ENCODE measurements at regions not wholly inside any gene's neighbourhood (a gene's known extent, or its start where the extent isn't known, plus 50 kb on each side); places are given as distances from the start of the nearest gene placed in this dataset.
"Not testable (repeated sequence)": the region's sequence is repeated elsewhere in the genome, so short reads cannot be mapped to it uniquely, and the experiment has no call there.

DNA sequence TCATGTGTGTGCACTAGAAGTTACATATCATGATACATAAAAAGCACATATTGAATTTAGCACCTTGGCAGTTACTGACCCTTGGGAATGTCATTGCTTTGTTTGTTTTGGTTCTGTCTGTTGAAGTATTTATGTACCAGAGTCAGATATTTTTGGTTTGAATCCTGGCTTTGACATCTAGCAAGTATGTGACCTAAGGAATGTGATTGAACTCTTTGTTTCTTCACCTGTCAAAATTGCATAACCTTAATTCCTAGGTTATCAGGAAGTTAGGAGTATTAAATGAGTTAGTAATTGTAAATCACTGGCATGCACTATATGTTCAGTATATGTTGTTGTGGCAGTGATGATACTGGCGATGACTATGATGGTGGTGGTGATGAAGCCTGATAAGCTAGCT is 1003.5 kb upstream of the NRXN1 start:
- Histone ChIP-seq H3K27me3 (ENCODE audit: insufficient read depth, low read length) (no peaks in the 10 kb centered on the region), H3K4me3 (ENCODE audit: low read length) (no peak overlapping the region), H3K9me3 (ENCODE audit: insufficient read depth, low read depth, low read length) (no peaks in the 10 kb centered on the region), H3K9ac (ENCODE audit: low read depth, low read length) (no peak overlapping the region), H3K36me3 (ENCODE audit: insufficient read depth, low read length) (no peaks in the 10 kb centered on the region), H3K4me1 (ENCODE audit: insufficient read depth, low read length) (peaks cover 38% of the 10 kb centered on the region), H3K27ac (ENCODE audit: low read depth, low read length) (no peak overlapping the region; the same call in 1 of the 2 replicates)
- WGBS: 92% methylated on average over 1 of the region's 1 CpG

DNA sequence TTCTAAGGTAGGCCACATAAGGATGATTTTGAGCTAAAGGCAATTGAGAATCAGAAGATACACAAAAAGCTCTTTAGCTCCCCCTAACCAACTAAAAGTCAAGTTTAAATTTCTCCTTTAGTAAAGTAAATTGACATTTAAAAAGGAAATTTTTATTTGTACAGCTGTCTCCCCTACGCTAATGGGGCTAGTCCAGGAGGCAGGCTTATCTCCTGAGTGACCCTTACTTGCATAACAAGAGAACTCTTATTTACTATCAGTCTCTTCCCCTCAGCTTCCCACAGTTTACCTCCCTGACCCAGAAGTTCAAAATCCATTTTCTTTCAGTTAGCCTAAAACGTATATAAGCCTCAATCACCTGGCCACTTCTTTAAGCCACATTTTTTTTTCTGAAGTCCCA is 1002.8 kb upstream of the NRXN1 start:
- Histone ChIP-seq H3K9me3 (ENCODE audit: insufficient read depth, low read depth, low read length) (no peaks in the 10 kb centered on the region), H3K4me3 (ENCODE audit: low read length) (no peak overlapping the region)
- 47% methylated on average over 2 of the region's 2 CpGs for WGBS

DNA sequence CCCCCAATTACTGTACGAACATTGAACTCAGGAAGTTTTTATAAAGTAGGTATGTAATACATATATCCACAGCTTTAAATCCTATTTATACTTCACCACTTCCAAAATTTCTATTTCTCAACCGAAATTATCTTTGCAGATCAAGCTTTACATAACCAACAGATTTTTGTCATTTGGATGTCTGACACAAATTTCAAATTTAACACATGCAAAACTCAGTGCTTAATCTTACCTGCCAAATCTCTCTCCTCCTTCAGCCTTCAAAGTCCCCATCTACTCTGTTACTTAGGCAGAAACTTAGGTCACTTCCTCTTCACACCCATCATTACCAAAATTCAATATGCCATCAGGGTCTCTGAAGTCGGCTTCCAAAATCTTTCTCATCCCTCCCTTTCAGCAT is 990.1 kb upstream of the NRXN1 start:
- 94% methylated on average over 2 of the region's 3 CpGs for WGBS
- no peaks in the 10 kb centered on the region for H3K36me3 ChIP-seq (ENCODE audit: insufficient read depth, low read length)
- no peak overlapping the region for H3K9ac ChIP-seq (ENCODE audit: low read depth, low read length)
- no peak overlapping the region for H3K4me3 ChIP-seq (ENCODE audit: low read length)
- peaks cover 6% of the 10 kb centered on the region for H3K4me1 ChIP-seq (ENCODE audit: insufficient read depth, low read length)
- no peaks in the 10 kb centered on the region for H3K27me3 ChIP-seq (ENCODE audit: insufficient read depth, low read length)
- H3K27ac ChIP-seq (ENCODE audit: low read depth, low read length): no peak overlapping the region
- H3K9me3 ChIP-seq (ENCODE audit: insufficient read depth, low read depth, low read length): no peaks in the 10 kb centered on the region

More for the DNA sequence above, 1002.8 kb upstream of the NRXN1 start:
- no peaks in the 10 kb centered on the region for H3K36me3 ChIP-seq (ENCODE audit: insufficient read depth, low read length)
- peaks cover 38% of the 10 kb centered on the region for H3K4me1 ChIP-seq (ENCODE audit: insufficient read depth, low read length)
- H3K9ac ChIP-seq (ENCODE audit: low read depth, low read length): no peak overlapping the region
- H3K27ac ChIP-seq (ENCODE audit: low read depth, low read length): no peak overlapping the region
- H3K27me3 ChIP-seq (ENCODE audit: insufficient read depth, low read length): no peaks in the 10 kb centered on the region

DNA sequence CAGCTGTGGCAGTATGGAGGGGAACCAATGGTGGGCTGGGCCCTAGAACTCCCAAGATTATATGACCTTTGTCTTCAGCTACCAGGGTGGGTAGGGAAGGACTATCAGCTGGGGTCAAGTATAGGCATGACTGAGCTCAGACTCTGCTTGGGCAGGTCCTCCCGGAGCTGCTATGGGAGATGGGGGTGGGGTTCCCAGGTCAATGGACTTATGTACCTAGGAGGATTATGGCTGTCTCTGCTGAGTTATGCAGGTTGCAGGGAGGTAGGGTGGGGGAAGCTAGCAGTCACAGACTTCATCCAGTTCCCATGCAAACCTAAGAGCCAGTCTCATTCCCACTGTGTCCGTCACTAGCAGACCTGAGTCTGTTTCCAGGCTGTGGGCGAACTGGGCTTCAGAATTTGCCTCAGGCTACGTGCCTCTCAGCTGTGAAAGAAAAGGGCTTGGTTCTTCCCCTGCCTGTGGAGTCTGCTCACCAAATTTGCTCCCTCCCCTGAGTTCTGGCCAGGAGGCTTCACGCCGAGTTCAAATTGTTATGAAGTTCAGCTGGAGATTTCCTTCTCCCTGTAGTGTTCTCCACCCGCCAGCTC is 985.8 kb upstream of the NRXN1 start:
- Histone ChIP-seq H3K4me3 (ENCODE audit: low read length) (no peak overlapping the region), H3K9ac (ENCODE audit: low read depth, low read length) (no peak overlapping the region), H3K27me3 (ENCODE audit: insufficient read depth, low read length) (no peaks in the 10 kb centered on the region), H3K27ac (ENCODE audit: low read depth, low read length) (no peak overlapping the region), H3K36me3 (ENCODE audit: insufficient read depth, low read length) (no peaks in the 10 kb centered on the region), H3K4me1 (ENCODE audit: insufficient read depth, low read length) (peaks cover 6% of the 10 kb centered on the region), H3K9me3 (ENCODE audit: insufficient read depth, low read depth, low read length) (no peaks in the 10 kb centered on the region)
- WGBS: 93% methylated on average over 7 of the region's 7 CpGs

- not testable (repeated sequence) for H3K36me3 ChIP-seq (ENCODE audit: insufficient read depth, low read length); H3K27ac ChIP-seq (ENCODE audit: low read depth, low read length); H3K27me3 ChIP-seq (ENCODE audit: insufficient read depth, low read length); H3K9ac ChIP-seq (ENCODE audit: low read depth, low read length); H3K4me1 ChIP-seq (ENCODE audit: insufficient read depth, low read length); H3K4me3 ChIP-seq (ENCODE audit: low read length); H3K9me3 ChIP-seq (ENCODE audit: insufficient read depth, low read depth, low read length)
- 98% methylated on average over 32 of the region's 32 CpGs for WGBS
These were observed 975.0 kb upstream of the NRXN1 start for GRCh38 chr2:52006821-52007366.

GRCh38 chr2:52000151-52000855 is 968.4 kb upstream of the NRXN1 start:
- no peaks in the 10 kb centered on the region for H3K4me1 ChIP-seq (ENCODE audit: insufficient read depth, low read length)
- no peak overlapping the region for H3K4me3 ChIP-seq (ENCODE audit: low read length)
- no peak overlapping the region for H3K27ac ChIP-seq (ENCODE audit: low read depth, low read length)
- H3K36me3 ChIP-seq (ENCODE audit: insufficient read depth, low read length): no peaks in the 10 kb centered on the region
- WGBS: 100% methylated on average over 1 of the region's 2 CpGs
- H3K9me3 ChIP-seq (ENCODE audit: insufficient read depth, low read depth, low read length): no peaks in the 10 kb centered on the region
- no peak overlapping the region for H3K9ac ChIP-seq (ENCODE audit: low read depth, low read length)
- H3K27me3 ChIP-seq (ENCODE audit: insufficient read depth, low read length): no peaks in the 10 kb centered on the region

DNA sequence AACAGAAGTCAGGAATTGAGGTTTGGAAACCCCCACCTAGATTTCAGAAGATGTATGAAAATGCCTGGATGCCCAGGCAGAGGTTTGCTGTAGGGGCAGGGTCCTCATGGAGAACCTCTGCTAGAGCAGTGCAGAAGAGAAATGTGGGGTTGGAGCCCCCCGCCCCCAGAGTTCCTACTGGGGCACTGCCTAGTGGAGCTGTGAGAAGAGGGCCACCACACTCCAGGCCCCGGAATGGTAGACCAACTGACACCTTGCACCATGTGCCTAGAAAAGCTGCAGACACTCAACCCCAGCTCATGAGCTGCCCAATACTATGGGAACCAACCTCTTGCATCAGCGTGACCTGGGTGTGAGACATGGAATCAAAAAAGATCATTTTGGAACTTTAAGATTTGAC is 967.0 kb upstream of the NRXN1 start:
- H3K4me3 ChIP-seq (ENCODE audit: low read length): no peak overlapping the region
- H3K4me1 ChIP-seq (ENCODE audit: insufficient read depth, low read length): peaks cover 4% of the 10 kb centered on the region; the same call in 1 of the 2 replicates
- H3K36me3 ChIP-seq (ENCODE audit: insufficient read depth, low read length): no peaks in the 10 kb centered on the region
- H3K27ac ChIP-seq (ENCODE audit: low read depth, low read length): no peak overlapping the region
- H3K27me3 ChIP-seq (ENCODE audit: insufficient read depth, low read length): no peaks in the 10 kb centered on the region
- H3K9me3 ChIP-seq (ENCODE audit: insufficient read depth, low read depth, low read length): no peaks in the 10 kb centered on the region
- no peak overlapping the region for H3K9ac ChIP-seq (ENCODE audit: low read depth, low read length)
- WGBS: 96% methylated on average over 3 of the region's 3 CpGs

- no peaks in the 10 kb centered on the region for H3K36me3 ChIP-seq (ENCODE audit: insufficient read depth, low read length)
- no peaks in the 10 kb centered on the region for H3K27me3 ChIP-seq (ENCODE audit: insufficient read depth, low read length)
- no peak overlapping the region for H3K27ac ChIP-seq (ENCODE audit: low read depth, low read length)
- H3K4me3 ChIP-seq (ENCODE audit: low read length): no peak overlapping the region
- 100% methylated on average over 2 of the region's 2 CpGs for WGBS
- H3K4me1 ChIP-seq (ENCODE audit: insufficient read depth, low read length): peaks cover 4% of the 10 kb centered on the region; the same call in 1 of the 2 replicates
- no peaks in the 10 kb centered on the region for H3K9me3 ChIP-seq (ENCODE audit: insufficient read depth, low read depth, low read length)
- no peak overlapping the region for H3K9ac ChIP-seq (ENCODE audit: low read depth, low read length)
These were observed 965.6 kb upstream of the NRXN1 start for GRCh38 chr2:51997571-51997970.

- 69% methylated on average over 1 of the region's 1 CpG for WGBS
- no peaks in the 10 kb centered on the region for H3K9me3 ChIP-seq (ENCODE audit: insufficient read depth, low read depth, low read length)
- no peak overlapping the region; the same call in 1 of the 2 replicates for H3K27ac ChIP-seq (ENCODE audit: low read depth, low read length)
- no peaks in the 10 kb centered on the region for H3K27me3 ChIP-seq (ENCODE audit: insufficient read depth, low read length)
- peaks cover 4% of the 10 kb centered on the region; the same call in 1 of the 2 replicates for H3K4me1 ChIP-seq (ENCODE audit: insufficient read depth, low read length)
- no peaks in the 10 kb centered on the region for H3K36me3 ChIP-seq (ENCODE audit: insufficient read depth, low read length)
- no peak overlapping the region for H3K9ac ChIP-seq (ENCODE audit: low read depth, low read length)
- no peak overlapping the region for H3K4me3 ChIP-seq (ENCODE audit: low read length)
These were observed 963.4 kb upstream of the NRXN1 start for GRCh38 chr2:51995293-51995692.

GRCh38 chr2:51994123-51994763 is 962.3 kb upstream of the NRXN1 start:
- 95% methylated on average over 1 of the region's 1 CpG for WGBS
- H3K27me3 ChIP-seq (ENCODE audit: insufficient read depth, low read length): no peaks in the 10 kb centered on the region
- no peak overlapping the region for H3K27ac ChIP-seq (ENCODE audit: low read depth, low read length)
- no peak overlapping the region for H3K4me3 ChIP-seq (ENCODE audit: low read length)
- H3K36me3 ChIP-seq (ENCODE audit: insufficient read depth, low read length): no peaks in the 10 kb centered on the region
- peaks cover 4% of the 10 kb centered on the region; the same call in 1 of the 2 replicates for H3K4me1 ChIP-seq (ENCODE audit: insufficient read depth, low read length)
- no peaks in the 10 kb centered on the region for H3K9me3 ChIP-seq (ENCODE audit: insufficient read depth, low read depth, low read length)
- no peak overlapping the region for H3K9ac ChIP-seq (ENCODE audit: low read depth, low read length)

- Histone ChIP-seq H3K9ac (ENCODE audit: low read depth, low read length) (no peak overlapping the region), H3K27me3 (ENCODE audit: insufficient read depth, low read length) (no peaks in the 10 kb centered on the region), H3K27ac (ENCODE audit: low read depth, low read length) (no peak overlapping the region), H3K4me3 (ENCODE audit: low read length) (no peak overlapping the region), H3K4me1 (ENCODE audit: insufficient read depth, low read length) (peaks cover 4% of the 10 kb centered on the region; the same call in 1 of the 2 replicates), H3K9me3 (ENCODE audit: insufficient read depth, low read depth, low read length) (no peaks in the 10 kb centered on the region), H3K36me3 (ENCODE audit: insufficient read depth, low read length) (no peaks in the 10 kb centered on the region)
These were observed 958.8 kb upstream of the NRXN1 start for GRCh38 chr2:51990684-51991083.
